ENCODE measurements at regions not wholly inside any gene's neighbourhood (a gene's known extent, or its start where the extent isn't known, plus 50 kb on each side); places are given as distances from the start of the nearest gene placed in this dataset.

GRCh38 chr4:159540501-159540900 is 437.6 kb downstream of the RAPGEF2 start:
- TF ChIP-seq POLR2AphosphoS5 (IDR thresholded peaks at IDR 0.05; ENCODE audit: borderline replicate concordance, low read depth, low read length) (no peak), EZH2 (IDR thresholded peaks at IDR 0.05) (no peak)
